ENCODE measurements at regions not wholly inside any gene's neighbourhood (a gene's known extent, or its start where the extent isn't known, plus 50 kb on each side); places are given as distances from the start of the nearest gene placed in this dataset.

- peaks cover 0 to 7% of the 10 kb centered on the region in 2 donors for H3K4me1 ChIP-seq
- ATAC-seq (no peak), DNase-seq (no peak)
- peaks cover 0 to 14% of the 10 kb centered on the region in 2 donors for H3K9me3 ChIP-seq
- TF ChIP-seq CTCF (IDR thresholded peaks at IDR 0.05): no peak
- H3K4me3 ChIP-seq: no peak overlapping the region
- H3K36me3 ChIP-seq: no peaks in the 10 kb centered on the region
- peaks cover 0 to 24% of the 10 kb centered on the region in 2 donors for H3K27me3 ChIP-seq
- H3K27ac ChIP-seq: no peak overlapping the region
- intact Hi-C loops (cut with DNase I): no loop called here
These were observed 121.5 kb upstream of the SFSWAP start for GRCh38 chr12:131589221-131589897.

- DNase-seq (no peak), ATAC-seq (no peak)
- Histone ChIP-seq H3K36me3 (no peaks in the 10 kb centered on the region), H3K4me1 (peaks cover 0 to 7% of the 10 kb centered on the region in 2 donors), H3K4me3 (no peak overlapping the region), H3K9me3 (peaks cover 0 to 14% of the 10 kb centered on the region in 2 donors), H3K27me3 (peaks cover 0 to 24% of the 10 kb centered on the region in 2 donors), H3K27ac (no peak overlapping the region)
- no peak for TF ChIP-seq CTCF (IDR thresholded peaks at IDR 0.05)
- intact Hi-C loops (cut with DNase I): no loop called here
These were observed 120.9 kb upstream of the SFSWAP start for GRCh38 chr12:131589966-131590365.

- intact Hi-C loops (cut with DNase I): no loop called here
- Histone ChIP-seq H3K4me3 (no peak overlapping the region), H3K27me3 (peaks cover 0 to 24% of the 10 kb centered on the region in 2 donors), H3K4me1 (peaks cover 0 to 7% of the 10 kb centered on the region in 2 donors), H3K36me3 (no peaks in the 10 kb centered on the region), H3K9me3 (peaks cover 0 to 12% of the 10 kb centered on the region in 2 donors), H3K27ac (no peak overlapping the region)
- no peak for DNase-seq
- no peak for TF ChIP-seq CTCF (IDR thresholded peaks at IDR 0.05)
- no peak for ATAC-seq
These were observed 119.8 kb upstream of the SFSWAP start for GRCh38 chr12:131591136-131591535.

GRCh38 chr12:131591714-131592709, 118.9 kb upstream of the SFSWAP start:
- intact Hi-C loops (cut with DNase I): no loop called here
- no peak for DNase-seq
- Histone ChIP-seq H3K27me3 (peaks cover 0 to 15% of the 10 kb centered on the region in 2 donors), H3K9me3 (peaks cover 0 to 4% of the 10 kb centered on the region in 2 donors), H3K4me3 (no peak overlapping the region), H3K27ac (no peak overlapping the region), H3K4me1 (peaks cover 0 to 7% of the 10 kb centered on the region in 2 donors), H3K36me3 (no peaks in the 10 kb centered on the region)
- no peak for ATAC-seq
- TF ChIP-seq CTCF (IDR thresholded peaks at IDR 0.05): no peak

- Histone ChIP-seq H3K9me3 (no peaks in the 10 kb centered on the region), H3K4me3 (no peak overlapping the region), H3K36me3 (no peaks in the 10 kb centered on the region), H3K27ac (no peak overlapping the region), H3K4me1 (peaks cover 0 to 7% of the 10 kb centered on the region in 2 donors), H3K27me3 (peaks cover 0 to 15% of the 10 kb centered on the region in 2 donors)
- no peak for TF ChIP-seq CTCF (IDR thresholded peaks at IDR 0.05)
- DNase-seq: no peak
- peak; percentile 34 for ATAC-seq
- intact Hi-C loops (cut with DNase I): no loop called here
These were observed 117.9 kb upstream of the SFSWAP start for GRCh38 chr12:131592972-131593371.

All from left lung (tissue), 4 donors.